ENCODE measurements at regions not wholly inside any gene's neighbourhood (a gene's known extent, or its start where the extent isn't known, plus 50 kb on each side); places are given as distances from the start of the nearest gene placed in this dataset.

DNA sequence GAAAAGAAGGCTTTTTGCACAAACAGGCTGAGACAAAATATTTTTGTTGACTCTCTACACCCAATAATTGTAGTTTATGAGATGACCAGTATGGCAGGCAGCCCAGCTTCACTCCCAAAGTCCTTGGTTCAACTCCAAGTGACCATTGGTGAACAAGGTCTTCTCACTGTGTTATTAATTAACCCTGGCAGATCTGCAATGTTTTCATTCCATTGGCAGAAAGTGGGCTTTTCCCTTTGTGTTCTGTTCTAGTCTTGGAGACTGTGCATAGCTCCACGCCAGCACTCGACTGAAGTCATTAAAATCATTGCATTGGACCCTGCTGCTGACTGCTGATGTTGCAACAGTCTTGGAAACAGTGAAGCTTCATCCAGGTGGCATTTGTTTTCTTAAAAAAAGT lies 277.3 kb upstream of the HAND2 start (continued):
- no peak for TF ChIP-seq FOSL1 (IDR thresholded peaks at IDR 0.05; ENCODE audit: insufficient read depth, low read depth, low read length)
- TF ChIP-seq EP300 (IDR thresholded peaks at IDR 0.05; ENCODE audit: borderline replicate concordance in 1 of 2, low read depth in 2 of 2, low read length in 2 of 2), result no peak
- no peak for TF ChIP-seq YY1 (IDR thresholded peaks at IDR 0.05; ENCODE audit: low read depth, low read length)
- no peak for TF ChIP-seq TCF12 (IDR thresholded peaks at IDR 0.05; ENCODE audit: low read depth, low read length)
- no peak for TF ChIP-seq BCL11A (IDR thresholded peaks at IDR 0.05; ENCODE audit: low read depth in 2 of 2, low read length in 2 of 2)
- no peak for TF ChIP-seq JUND (IDR thresholded peaks at IDR 0.05; ENCODE audit: low read length)
- TF ChIP-seq POLR2AphosphoS5 (IDR thresholded peaks at IDR 0.05; ENCODE audit: low read depth, low read length), result no peak
